ENCODE measurements at regions not wholly inside any gene's neighbourhood (a gene's known extent, or its start where the extent isn't known, plus 50 kb on each side); places are given as distances from the start of the nearest gene placed in this dataset.
"Not testable (repeated sequence)": the region's sequence is repeated elsewhere in the genome, so short reads cannot be mapped to it uniquely, and the experiment has no call there.

DNA sequence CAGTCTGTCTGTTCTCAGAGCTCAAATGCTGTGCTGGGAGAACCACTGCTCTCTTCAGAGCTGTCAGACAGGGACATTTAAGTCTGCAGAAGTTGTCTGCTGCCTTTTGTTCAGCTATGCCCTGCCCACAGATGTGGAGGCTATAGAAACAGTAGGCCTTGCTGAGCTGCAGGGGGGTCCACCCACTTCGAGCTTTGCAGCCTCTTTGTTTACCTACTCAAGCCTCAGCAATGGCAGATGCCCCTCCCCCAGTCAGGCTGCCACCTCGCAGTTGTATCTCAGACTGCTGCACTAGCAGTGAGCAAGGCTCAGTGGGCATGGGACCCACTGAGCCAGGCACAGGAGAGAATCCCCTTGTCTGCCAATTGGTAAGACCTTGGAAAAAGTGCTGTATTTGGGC, 470.0 kb downstream of the TMEM135 start:
- not testable (repeated sequence) for TF ChIP-seq JUND (IDR thresholded peaks at IDR 0.05); GABPA (IDR thresholded peaks at IDR 0.05 in 1 of 2, conservative IDR thresholded peaks at IDR 0.05 in 1 of 2); YY1 (IDR thresholded peaks at IDR 0.05); NR2F2 (IDR thresholded peaks at IDR 0.05); RAD21 (IDR thresholded peaks at IDR 0.05); TAF1 (conservative IDR thresholded peaks at IDR 0.05); SP1 (IDR thresholded peaks at IDR 0.05); FOXA1 (IDR thresholded peaks at IDR 0.05)
- TF ChIP-seq, protein P1, sequence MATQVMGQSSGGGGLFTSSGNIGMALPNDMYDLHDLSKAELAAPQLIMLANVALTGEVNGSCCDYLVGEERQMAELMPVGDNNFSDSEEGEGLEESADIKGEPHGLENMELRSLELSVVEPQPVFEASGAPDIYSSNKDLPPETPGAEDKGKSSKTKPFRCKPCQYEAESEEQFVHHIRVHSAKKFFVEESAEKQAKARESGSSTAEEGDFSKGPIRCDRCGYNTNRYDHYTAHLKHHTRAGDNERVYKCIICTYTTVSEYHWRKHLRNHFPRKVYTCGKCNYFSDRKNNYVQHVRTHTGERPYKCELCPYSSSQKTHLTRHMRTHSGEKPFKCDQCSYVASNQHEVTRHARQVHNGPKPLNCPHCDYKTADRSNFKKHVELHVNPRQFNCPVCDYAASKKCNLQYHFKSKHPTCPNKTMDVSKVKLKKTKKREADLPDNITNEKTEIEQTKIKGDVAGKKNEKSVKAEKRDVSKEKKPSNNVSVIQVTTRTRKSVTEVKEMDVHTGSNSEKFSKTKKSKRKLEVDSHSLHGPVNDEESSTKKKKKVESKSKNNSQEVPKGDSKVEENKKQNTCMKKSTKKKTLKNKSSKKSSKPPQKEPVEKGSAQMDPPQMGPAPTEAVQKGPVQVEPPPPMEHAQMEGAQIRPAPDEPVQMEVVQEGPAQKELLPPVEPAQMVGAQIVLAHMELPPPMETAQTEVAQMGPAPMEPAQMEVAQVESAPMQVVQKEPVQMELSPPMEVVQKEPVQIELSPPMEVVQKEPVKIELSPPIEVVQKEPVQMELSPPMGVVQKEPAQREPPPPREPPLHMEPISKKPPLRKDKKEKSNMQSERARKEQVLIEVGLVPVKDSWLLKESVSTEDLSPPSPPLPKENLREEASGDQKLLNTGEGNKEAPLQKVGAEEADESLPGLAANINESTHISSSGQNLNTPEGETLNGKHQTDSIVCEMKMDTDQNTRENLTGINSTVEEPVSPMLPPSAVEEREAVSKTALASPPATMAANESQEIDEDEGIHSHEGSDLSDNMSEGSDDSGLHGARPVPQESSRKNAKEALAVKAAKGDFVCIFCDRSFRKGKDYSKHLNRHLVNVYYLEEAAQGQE (IDR thresholded peaks at IDR 0.05), result not testable (repeated sequence)
- TF ChIP-seq, protein P2, sequence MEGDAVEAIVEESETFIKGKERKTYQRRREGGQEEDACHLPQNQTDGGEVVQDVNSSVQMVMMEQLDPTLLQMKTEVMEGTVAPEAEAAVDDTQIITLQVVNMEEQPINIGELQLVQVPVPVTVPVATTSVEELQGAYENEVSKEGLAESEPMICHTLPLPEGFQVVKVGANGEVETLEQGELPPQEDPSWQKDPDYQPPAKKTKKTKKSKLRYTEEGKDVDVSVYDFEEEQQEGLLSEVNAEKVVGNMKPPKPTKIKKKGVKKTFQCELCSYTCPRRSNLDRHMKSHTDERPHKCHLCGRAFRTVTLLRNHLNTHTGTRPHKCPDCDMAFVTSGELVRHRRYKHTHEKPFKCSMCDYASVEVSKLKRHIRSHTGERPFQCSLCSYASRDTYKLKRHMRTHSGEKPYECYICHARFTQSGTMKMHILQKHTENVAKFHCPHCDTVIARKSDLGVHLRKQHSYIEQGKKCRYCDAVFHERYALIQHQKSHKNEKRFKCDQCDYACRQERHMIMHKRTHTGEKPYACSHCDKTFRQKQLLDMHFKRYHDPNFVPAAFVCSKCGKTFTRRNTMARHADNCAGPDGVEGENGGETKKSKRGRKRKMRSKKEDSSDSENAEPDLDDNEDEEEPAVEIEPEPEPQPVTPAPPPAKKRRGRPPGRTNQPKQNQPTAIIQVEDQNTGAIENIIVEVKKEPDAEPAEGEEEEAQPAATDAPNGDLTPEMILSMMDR (IDR thresholded peaks at IDR 0.05; ENCODE audit: low read depth, low read length, missing input control), result not testable (repeated sequence)
- TF ChIP-seq, protein P3, sequence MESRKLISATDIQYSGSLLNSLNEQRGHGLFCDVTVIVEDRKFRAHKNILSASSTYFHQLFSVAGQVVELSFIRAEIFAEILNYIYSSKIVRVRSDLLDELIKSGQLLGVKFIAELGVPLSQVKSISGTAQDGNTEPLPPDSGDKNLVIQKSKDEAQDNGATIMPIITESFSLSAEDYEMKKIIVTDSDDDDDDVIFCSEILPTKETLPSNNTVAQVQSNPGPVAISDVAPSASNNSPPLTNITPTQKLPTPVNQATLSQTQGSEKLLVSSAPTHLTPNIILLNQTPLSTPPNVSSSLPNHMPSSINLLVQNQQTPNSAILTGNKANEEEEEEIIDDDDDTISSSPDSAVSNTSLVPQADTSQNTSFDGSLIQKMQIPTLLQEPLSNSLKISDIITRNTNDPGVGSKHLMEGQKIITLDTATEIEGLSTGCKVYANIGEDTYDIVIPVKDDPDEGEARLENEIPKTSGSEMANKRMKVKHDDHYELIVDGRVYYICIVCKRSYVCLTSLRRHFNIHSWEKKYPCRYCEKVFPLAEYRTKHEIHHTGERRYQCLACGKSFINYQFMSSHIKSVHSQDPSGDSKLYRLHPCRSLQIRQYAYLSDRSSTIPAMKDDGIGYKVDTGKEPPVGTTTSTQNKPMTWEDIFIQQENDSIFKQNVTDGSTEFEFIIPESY (IDR thresholded peaks at IDR 0.05), result not testable (repeated sequence)
- TF ChIP-seq, protein P4, sequence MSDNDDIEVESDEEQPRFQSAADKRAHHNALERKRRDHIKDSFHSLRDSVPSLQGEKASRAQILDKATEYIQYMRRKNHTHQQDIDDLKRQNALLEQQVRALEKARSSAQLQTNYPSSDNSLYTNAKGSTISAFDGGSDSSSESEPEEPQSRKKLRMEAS (IDR thresholded peaks at IDR 0.05), result not testable (repeated sequence)

Data from liver (tissue), 3 donors.